NCI-H510A (cell line): ENCODE measurements at regions not wholly inside any gene's neighbourhood (a gene's known extent, or its start where the extent isn't known, plus 50 kb on each side); places are given as distances from the start of the nearest gene placed in this dataset.
A peak's percentile ranks its signal among the peaks of the same experiment; 100 is the strongest.

Source experiments
- DNase-seq: peaks from one replicate; lab custom pipeline; 2025; lab: John Stamatoyannopoulos, UW

- DNase-seq, result no peak
These were observed 59.5 kb upstream of the HGFAC start for GRCh38 chr4:3382251-3382650.

GRCh38 chr4:3384391-3384770 is 57.4 kb upstream of the HGFAC start:
- DNase-seq, result no peak

GRCh38 chr4:3384771-3385710 is 56.7 kb upstream of the HGFAC start:
- DNase-seq, result no peak

- no peak for DNase-seq
These were observed 55.9 kb upstream of the HGFAC start for GRCh38 chr4:3385711-3386420.

- no peak for DNase-seq
These were observed 55.2 kb upstream of the HGFAC start for GRCh38 chr4:3386526-3386925.

GRCh38 chr4:3387154-3387942 is 54.4 kb upstream of the HGFAC start:
- peak; percentile 35 for DNase-seq

- no peak for DNase-seq
These were observed 53.8 kb upstream of the HGFAC start for GRCh38 chr4:3387943-3388361.

- DNase-seq, result no peak
These were observed 53.1 kb upstream of the HGFAC start for GRCh38 chr4:3388471-3389232.

- no peak for DNase-seq
These were observed 52.2 kb upstream of the HGFAC start for GRCh38 chr4:3389233-3390215.

GRCh38 chr4:3390288-3390811 is 51.4 kb upstream of the HGFAC start:
- DNase-seq, result no peak

- no peak for DNase-seq
These were observed 50.3 kb upstream of the HGFAC start for GRCh38 chr4:3391422-3391821.
